H1 (cell line): ENCODE measurements at regions not wholly inside any gene's neighbourhood (a gene's known extent, or its start where the extent isn't known, plus 50 kb on each side); places are given as distances from the start of the nearest gene placed in this dataset.

Source experiments
- GABPA ChIP-seq: IDR thresholded peaks from 2 replicates; pipeline ENCODE4 v1.6.1; 2011; ENCODE audit warnings: mild to moderate bottlenecking, low read length, moderate library complexity, borderline replicate concordance; ENCODE audit not compliant: insufficient read depth
- HDAC6 ChIP-seq: IDR thresholded peaks from one replicate; pipeline ENCODE4 v1.7.1; 2012; ENCODE audit warnings: low read depth, mild to moderate bottlenecking, inconsistent platforms, low read length, moderate library complexity
- PHF8 ChIP-seq: fragments of 200-600 bp; sonication (generic); conservative IDR thresholded peaks from 2 replicates; pipeline ENCODE4 v1.7.1; 2012; ENCODE audit warnings: low read depth, mild to moderate bottlenecking, inconsistent platforms, low read length, moderate library complexity
- RAD21 ChIP-seq, 2 experiments: IDR thresholded peaks in 1 of 2; conservative IDR thresholded peaks in 1 of 2; 2 replicates each; pipeline ENCODE4 v1.6.1; 2011; ENCODE audit warnings: low read depth in 2 of 2, low read length in 2 of 2, improper control_type of control experiment in 1 of 2, inconsistent platforms in 1 of 2, mild to moderate bottlenecking in 1 of 2, moderate library complexity in 1 of 2
- SIX5 ChIP-seq: IDR thresholded peaks from 2 replicates; pipeline ENCODE4 v1.6.1; 2011; ENCODE audit warnings: mild to moderate bottlenecking, low read depth, low read length

DNA sequence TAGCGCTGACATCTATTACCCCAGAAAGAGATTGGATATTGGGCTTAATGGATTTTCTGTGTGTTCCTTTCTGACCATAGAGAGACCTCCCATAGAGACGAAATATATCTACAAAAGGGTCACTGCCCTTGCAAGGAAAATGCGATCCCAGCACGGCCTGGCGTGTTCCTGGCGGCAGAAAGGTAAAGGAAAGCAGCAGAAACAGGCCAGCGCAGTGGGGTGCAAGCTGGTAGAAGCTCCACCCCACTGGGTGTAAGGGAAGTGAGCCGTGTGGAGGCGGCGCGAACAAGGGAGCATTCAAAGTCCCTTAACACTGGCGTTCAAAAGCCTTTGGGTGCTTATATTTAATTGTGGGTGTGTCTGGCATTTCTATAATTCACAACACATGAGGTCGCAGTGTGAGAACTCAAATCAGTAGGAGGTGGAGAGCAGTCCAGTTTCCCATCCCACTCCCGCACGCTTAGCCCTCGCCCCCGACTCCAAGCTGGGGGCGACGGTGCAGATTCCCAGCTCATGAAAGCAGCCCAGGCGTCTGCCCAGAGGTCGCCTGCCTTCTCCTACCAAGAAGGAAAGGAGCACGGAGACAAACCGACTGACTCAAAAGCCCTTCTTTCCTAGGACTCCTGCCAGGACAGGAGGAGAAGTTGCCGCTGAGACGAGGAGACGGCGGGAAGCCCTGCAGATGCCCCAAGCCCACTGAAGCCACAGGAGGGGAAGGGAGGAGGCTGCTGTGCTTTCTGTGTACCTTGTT, 478.4 kb downstream of the FOXO1 start (continued):
- TF ChIP-seq RAD21 (IDR thresholded peaks at IDR 0.05 in 1 of 2, conservative IDR thresholded peaks at IDR 0.05 in 1 of 2; ENCODE audit: low read depth in 2 of 2, low read length in 2 of 2) (no peak), GABPA (no peak), HDAC6 (no peak), SIX5 (no peak), PHF8 (no peak)
